ENCODE measurements at regions not wholly inside any gene's neighbourhood (a gene's known extent, or its start where the extent isn't known, plus 50 kb on each side); places are given as distances from the start of the nearest gene placed in this dataset.
"Not testable (repeated sequence)": the region's sequence is repeated elsewhere in the genome, so short reads cannot be mapped to it uniquely, and the experiment has no call there.

GRCh38 chr4:83905952-83906351 lies 370.0 kb downstream of the GPAT3 start:
- in situ Hi-C loops (cut with MboI; ENCODE audit: low pct_unique_long_range_greater_than_20kb, low sequenced_read_pairs): no loop called here
- peak; percentile 14 for DNase-seq

DNA sequence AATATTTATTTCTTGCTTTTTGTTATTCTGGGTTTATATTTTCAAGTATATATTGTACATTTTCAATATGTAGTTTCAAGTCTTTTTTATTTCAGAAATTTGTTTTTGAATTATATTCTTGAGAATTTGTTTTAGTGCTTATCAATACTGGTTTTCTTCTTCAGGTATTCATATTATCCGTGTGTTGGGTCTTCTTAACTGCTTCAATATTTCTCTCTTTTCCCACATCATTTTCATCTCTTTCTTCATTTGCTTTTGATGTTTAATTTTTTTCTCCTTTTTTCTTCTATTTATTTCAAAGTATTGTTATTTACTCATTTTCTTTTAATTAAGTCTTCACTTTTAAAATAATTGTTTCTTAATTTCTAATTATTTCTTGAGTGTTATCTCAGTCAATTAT lies 367.8 kb downstream of the GPAT3 start:
- DNase-seq; in situ Hi-C loops (cut with MboI; ENCODE audit: low pct_unique_long_range_greater_than_20kb, low sequenced_read_pairs): not testable (repeated sequence)

- in situ Hi-C loops (cut with MboI; ENCODE audit: low pct_unique_long_range_greater_than_20kb, low sequenced_read_pairs): no loop called here
- no peak for DNase-seq
These were observed 358.9 kb downstream of the GPAT3 start for GRCh38 chr4:83894831-83895230.

DNA sequence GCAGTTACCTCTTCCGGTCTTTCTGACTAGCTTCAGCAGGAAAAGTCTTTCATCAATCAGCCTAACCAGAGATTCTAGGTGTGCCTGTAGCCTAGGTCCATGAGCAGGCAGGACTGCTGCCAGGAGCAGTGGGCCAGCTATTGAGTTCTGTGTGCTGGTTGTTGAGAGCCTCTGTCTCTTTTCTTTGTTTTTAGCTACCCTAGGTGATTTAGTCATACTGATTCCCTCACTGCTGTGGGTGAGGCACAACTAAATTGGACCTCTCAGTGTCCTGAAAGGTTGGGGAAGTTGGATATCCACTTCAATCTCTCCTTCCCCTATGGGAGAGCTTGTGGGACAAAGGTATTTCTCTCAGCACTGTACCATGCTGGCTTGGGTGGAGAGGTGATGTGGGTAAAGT lies 354.9 kb downstream of the GPAT3 start:
- DNase-seq: no peak
- in situ Hi-C loops (cut with MboI; ENCODE audit: low pct_unique_long_range_greater_than_20kb, low sequenced_read_pairs): no loop called here

GRCh38 chr4:83890231-83890630 lies 354.3 kb downstream of the GPAT3 start:
- in situ Hi-C loops (cut with MboI; ENCODE audit: low pct_unique_long_range_greater_than_20kb, low sequenced_read_pairs): no loop called here
- DNase-seq: no peak

DNA sequence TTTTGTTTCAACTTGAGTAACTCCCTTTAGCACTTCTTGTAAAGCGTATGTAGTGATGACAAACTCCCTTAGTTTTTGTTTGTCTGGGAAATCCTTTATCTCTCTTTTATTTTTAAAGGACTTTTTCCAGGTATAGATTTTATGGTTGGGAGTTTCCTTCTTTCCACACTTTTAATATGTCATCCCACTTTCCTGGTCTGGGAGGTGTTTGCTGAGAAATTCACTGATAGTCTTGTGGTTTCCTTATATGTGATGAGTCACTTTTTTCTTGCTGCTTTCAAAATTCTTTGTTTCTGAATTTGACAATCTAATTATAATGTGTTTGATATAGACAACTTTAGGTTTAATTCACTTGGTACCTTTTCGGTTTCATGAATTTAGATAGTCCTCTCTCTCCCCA lies 353.9 kb downstream of the GPAT3 start:
- no peak for DNase-seq
- in situ Hi-C loops (cut with MboI; ENCODE audit: low pct_unique_long_range_greater_than_20kb, low sequenced_read_pairs): no loop called here

- in situ Hi-C loops (cut with MboI; ENCODE audit: low pct_unique_long_range_greater_than_20kb, low sequenced_read_pairs): no loop called here
- no peak for DNase-seq
These were observed 349.6 kb downstream of the GPAT3 start for GRCh38 chr4:83885256-83886182.

GRCh38 chr4:83876047-83876446 lies 340.1 kb downstream of the GPAT3 start:
- in situ Hi-C loops (cut with MboI; ENCODE audit: low pct_unique_long_range_greater_than_20kb, low sequenced_read_pairs): no loop called here

DNA sequence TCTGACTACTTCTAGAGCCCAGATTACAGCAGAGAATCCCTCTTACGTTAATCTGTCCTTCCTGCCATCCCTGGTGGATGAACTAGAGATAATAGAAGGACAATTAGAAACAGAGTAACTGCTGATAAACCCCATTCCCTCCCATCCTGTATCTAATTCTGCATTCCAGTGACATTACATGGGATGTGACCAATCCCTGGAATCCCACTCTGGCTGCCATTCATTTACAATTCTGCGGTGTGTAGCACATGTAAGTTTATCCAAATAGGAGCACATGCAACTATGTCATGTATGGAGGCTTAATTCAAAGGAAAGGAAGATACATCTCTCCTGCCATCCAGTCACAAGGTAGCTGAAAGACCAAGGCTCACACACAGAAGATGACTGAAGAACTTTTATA lies 339.5 kb downstream of the GPAT3 start:
- no peak for DNase-seq
- in situ Hi-C loops (cut with MboI; ENCODE audit: low pct_unique_long_range_greater_than_20kb, low sequenced_read_pairs): no loop called here

More at GRCh38 chr4:83876047-83876446, 340.1 kb downstream of the GPAT3 start:
- no peak for DNase-seq

- in situ Hi-C loops (cut with MboI; ENCODE audit: low pct_unique_long_range_greater_than_20kb, low sequenced_read_pairs): no loop called here
- DNase-seq: no peak
These were observed 338.1 kb downstream of the GPAT3 start for GRCh38 chr4:83873996-83874395.

GRCh38 chr4:83870328-83870950 lies 334.5 kb downstream of the GPAT3 start:
- no peak for DNase-seq
- in situ Hi-C loops (cut with MboI; ENCODE audit: low pct_unique_long_range_greater_than_20kb, low sequenced_read_pairs): no loop called here

DNA sequence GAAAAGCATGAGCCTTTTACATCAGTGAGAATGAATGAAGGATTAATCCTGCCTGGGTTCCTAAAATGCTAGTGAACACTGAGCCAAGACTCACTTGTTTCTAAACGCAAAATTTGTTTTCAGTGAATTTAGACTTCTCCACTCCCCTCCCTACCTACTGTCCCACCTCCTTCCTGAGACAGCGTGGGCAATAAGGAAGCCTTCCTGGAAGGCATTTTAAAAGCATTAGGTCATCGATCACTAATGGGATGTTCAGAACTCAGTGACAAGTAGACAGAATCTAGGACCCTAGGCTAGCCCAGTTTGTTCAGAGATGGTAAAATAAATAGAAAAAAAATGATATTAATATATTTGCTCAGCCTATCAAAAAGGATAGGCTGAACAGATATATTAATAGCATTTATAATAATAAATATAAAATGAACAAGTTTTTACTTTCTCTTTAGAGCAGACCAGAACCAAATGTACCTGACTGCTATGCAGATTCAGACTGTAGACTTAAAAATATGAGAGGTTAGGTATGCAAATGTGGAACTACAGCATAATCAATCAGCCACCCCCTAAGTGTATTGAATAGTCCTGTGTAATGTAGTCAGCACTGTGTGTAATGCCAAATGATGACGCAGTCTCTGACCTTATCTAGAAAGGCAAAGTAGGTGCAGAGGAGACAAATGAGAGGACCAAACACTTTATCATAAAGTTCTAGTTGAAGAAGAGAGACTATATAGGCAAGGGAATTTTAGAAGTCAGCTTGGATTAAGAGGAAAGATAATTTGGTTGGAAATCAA lies 331.1 kb downstream of the GPAT3 start:
- no peak for DNase-seq
- in situ Hi-C loops (cut with MboI; ENCODE audit: low pct_unique_long_range_greater_than_20kb, low sequenced_read_pairs): no loop called here

- no peak for DNase-seq
- in situ Hi-C loops (cut with MboI; ENCODE audit: low pct_unique_long_range_greater_than_20kb, low sequenced_read_pairs): no loop called here
These were observed 329.7 kb downstream of the GPAT3 start for GRCh38 chr4:83865417-83866150.

DNA sequence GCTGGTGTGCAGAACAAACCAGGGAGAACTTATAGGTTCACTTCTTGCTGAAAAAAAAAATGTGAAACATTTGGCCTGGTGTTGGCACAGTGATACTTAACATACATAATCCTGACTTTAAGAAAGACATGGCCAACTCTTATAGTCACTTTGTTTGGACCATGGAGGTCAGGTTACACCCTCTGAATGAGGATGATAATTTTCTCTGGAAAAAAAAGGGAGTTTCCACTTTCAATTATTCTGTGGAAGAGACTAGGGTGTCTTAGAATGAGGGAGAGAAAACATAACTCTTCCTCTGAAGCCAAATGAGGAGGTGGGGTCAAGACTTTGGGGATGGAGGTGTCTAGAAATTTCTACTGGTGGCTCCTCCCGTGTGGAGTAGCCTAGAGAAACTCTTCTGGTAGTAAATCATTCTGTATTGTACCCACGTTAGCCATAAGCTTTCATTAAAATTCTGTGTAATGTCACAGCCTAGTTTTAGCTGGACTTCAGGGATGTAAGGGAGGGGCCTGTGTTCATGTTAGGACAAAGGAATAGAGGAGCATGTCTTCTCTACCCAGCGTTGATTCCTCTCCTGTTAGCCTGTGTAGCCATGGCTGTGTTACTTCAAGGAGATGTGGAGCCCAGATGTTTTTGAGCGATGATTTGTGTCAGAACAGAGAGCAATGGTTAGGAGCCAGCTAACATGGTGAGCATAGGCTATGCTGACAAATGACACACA lies 328.3 kb downstream of the GPAT3 start:
- in situ Hi-C loops (cut with MboI; ENCODE audit: low pct_unique_long_range_greater_than_20kb, low sequenced_read_pairs): no loop called here
- no peak for DNase-seq

DNA sequence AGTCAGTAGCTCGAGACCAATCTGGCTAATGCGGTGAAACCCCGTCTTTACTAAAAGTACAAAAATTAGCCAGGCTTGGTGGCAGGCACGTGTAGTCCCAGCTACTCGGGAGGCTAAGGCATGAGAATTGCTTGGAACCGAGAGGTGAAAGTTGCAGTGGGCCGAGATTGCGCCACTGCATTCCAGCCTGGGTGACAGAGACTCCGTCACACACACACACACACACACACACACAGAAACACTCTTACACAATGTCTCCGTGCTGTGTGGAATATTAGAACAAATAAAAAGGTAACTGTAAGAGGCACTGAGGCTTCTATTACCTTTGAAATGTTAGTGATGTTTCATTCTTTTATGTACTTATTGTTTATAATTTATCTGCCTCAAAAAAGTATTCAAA lies 326.6 kb downstream of the GPAT3 start:
- in situ Hi-C loops (cut with MboI; ENCODE audit: low pct_unique_long_range_greater_than_20kb, low sequenced_read_pairs): no loop called here
- DNase-seq: no peak

GRCh38 chr4:83860200-83860599 lies 324.3 kb downstream of the GPAT3 start:
- in situ Hi-C loops (cut with MboI; ENCODE audit: low pct_unique_long_range_greater_than_20kb, low sequenced_read_pairs): no loop called here
- DNase-seq: no peak

DNA sequence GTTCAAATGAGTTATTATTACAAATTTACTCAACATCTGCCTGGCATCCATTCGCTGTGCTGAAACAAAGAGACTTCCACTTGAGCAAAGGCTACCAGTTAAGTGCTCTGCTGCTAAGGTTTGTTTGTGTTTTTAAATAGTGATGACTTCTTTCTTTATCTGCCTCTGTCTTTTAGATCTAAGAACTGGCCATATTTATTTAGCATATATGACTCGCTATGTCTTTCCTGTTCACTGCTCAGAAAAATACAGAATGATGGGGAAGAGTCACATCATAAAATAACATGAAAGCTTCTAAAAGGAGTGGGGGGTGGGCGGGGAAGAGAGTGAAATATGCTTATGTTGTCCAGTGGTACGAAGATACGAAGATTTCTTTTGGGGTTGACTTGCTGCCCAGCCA lies 322.2 kb downstream of the GPAT3 start:
- DNase-seq: no peak
- in situ Hi-C loops (cut with MboI; ENCODE audit: low pct_unique_long_range_greater_than_20kb, low sequenced_read_pairs): no loop called here

DNA sequence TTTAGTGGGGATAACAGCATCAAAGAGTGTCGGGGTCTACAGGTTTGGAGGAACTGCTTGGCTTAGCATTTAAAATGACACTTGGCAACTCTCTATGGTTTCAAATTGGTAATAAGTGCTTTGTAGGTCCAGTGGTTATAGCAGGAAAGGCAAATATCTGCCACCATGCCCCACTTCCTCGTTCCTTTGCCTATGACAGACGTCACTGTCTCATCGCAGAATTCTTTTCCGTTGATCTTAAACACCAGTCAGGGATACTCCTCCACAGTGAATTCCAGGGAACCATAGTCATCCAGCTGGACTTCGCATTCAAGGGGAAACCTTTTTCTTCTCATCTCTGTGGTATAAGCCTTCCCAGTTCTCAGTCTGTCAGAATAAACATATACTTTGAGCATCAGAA lies 319.1 kb downstream of the GPAT3 start:
- in situ Hi-C loops (cut with MboI; ENCODE audit: low pct_unique_long_range_greater_than_20kb, low sequenced_read_pairs): no loop called here
- no peak for DNase-seq

- no peak for DNase-seq
- in situ Hi-C loops (cut with MboI; ENCODE audit: low pct_unique_long_range_greater_than_20kb, low sequenced_read_pairs): no loop called here
These were observed 316.2 kb downstream of the GPAT3 start for GRCh38 chr4:83852085-83852451.

Data from KBM-7 (cell line).